ENCODE measurements at regions not wholly inside any gene's neighbourhood (a gene's known extent, or its start where the extent isn't known, plus 50 kb on each side); places are given as distances from the start of the nearest gene placed in this dataset.

DNA sequence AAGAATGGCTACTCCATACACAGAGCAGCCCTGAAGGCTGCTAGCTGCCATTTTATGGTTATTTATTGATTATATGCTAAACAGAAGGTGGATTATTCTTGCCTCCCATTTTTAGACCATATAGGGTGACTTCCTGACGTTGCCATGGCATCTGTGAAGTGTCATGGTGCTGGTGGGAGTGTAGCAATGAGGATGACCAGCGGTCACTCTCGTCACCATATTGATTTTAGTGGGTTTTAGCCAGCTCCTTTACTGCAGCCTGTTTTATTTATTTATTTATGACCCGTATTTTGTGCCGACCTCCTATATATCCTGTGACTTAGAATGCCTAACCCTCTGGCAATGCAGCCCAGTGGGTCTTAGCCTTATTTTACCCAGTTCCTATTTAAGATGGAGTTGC lies 553.9 kb downstream of the TNS1 start:
- Histone ChIP-seq H3K4me2 (replicated peaks; ENCODE audit: extremely low read depth, low read length, poor library complexity, severe bottlenecking) (no peak overlapping the region), H3K9ac (ENCODE audit: insufficient read depth, low read length, poor library complexity, severe bottlenecking) (no peak overlapping the region), H3K27ac (ENCODE audit: low read depth in 1 of 2, low read length in 2 of 2) (no peak overlapping the region), H3K4me1 (ENCODE audit: control insufficient read depth in 1 of 2, insufficient read depth in 2 of 2, low read length in 2 of 2) (no peaks in the 10 kb centered on the region), H3K36me3 (replicated peaks in 1 of 2; ENCODE audit: control insufficient read depth in 1 of 2, insufficient read depth in 2 of 2, low read length in 2 of 2) (no peaks in the 10 kb centered on the region), H3K27me3 (ENCODE audit: control insufficient read depth in 2 of 2, insufficient read depth in 2 of 2, low read length in 2 of 2) (no peaks in the 10 kb centered on the region), H3K4me3 (replicated peaks in 1 of 3; ENCODE audit: low read depth in 2 of 3, low read length in 3 of 3) (no peak overlapping the region), H3K79me2 (ENCODE audit: insufficient read depth, low read length) (no peaks in the 10 kb centered on the region), H3K9me3 (replicated peaks in 1 of 2; ENCODE audit: control insufficient read depth in 1 of 2, insufficient read depth in 1 of 2, low read length in 2 of 2) (no peaks in the 10 kb centered on the region), H2AFZ (ENCODE audit: insufficient read depth, low read depth, low read length, poor library complexity, severe bottlenecking) (no peak overlapping the region), H4K20me1 (ENCODE audit: insufficient read depth, low read length) (no peaks in the 10 kb centered on the region)
- Mint-ChIP-seq H3K27ac (no peak overlapping the region), H3K9me3 (peaks cover 0 to 6% (median 0%) of the 10 kb centered on the region in 7 donors), H3K4me1 (no peaks in the 10 kb centered on the region), H3K4me3 (no peak overlapping the region), H3K36me3 (no peaks in the 10 kb centered on the region), H3K27me3 (ENCODE audit: low read depth in 3 of 3) (peaks cover 0 to 5% (median 2%) of the 10 kb centered on the region in 3 donors)
- TF ChIP-seq, protein P1, sequence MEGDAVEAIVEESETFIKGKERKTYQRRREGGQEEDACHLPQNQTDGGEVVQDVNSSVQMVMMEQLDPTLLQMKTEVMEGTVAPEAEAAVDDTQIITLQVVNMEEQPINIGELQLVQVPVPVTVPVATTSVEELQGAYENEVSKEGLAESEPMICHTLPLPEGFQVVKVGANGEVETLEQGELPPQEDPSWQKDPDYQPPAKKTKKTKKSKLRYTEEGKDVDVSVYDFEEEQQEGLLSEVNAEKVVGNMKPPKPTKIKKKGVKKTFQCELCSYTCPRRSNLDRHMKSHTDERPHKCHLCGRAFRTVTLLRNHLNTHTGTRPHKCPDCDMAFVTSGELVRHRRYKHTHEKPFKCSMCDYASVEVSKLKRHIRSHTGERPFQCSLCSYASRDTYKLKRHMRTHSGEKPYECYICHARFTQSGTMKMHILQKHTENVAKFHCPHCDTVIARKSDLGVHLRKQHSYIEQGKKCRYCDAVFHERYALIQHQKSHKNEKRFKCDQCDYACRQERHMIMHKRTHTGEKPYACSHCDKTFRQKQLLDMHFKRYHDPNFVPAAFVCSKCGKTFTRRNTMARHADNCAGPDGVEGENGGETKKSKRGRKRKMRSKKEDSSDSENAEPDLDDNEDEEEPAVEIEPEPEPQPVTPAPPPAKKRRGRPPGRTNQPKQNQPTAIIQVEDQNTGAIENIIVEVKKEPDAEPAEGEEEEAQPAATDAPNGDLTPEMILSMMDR (IDR thresholded peaks at IDR 0.05): no peak
- intact Hi-C loops (cut with micrococcal nuclease): no loop called here
- WGBS (ENCODE audit: insufficient coverage): no CpG with 5 or more reads among the region's 5 CpGs
- DNase-seq: no peak

DNA sequence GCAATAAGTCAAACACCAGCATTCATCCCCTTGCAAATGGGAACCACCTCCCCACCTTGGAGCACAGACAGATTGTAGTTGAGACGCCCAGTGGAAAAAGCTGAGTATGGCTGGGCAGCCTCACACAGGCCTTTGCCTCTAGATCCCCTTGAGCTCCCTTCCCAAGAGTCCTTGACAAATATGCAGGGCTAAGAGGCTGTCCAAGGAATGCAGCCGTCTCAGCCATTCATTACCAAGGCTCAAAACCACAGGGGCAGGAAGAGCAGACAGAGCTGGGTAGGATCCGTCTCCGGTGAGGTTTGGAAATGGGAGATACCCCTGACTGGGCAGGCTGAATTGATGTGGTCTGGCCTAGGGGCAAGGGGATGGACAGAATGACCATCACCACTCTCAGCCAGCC lies 557.1 kb downstream of the TNS1 start:
- no peak overlapping the region for H3K4me3 Mint-ChIP-seq
- H3K27ac ChIP-seq (ENCODE audit: low read depth in 1 of 2, low read length in 2 of 2): no peak overlapping the region
- no peaks in the 10 kb centered on the region for H3K36me3 Mint-ChIP-seq
- H3K4me1 ChIP-seq (ENCODE audit: control insufficient read depth in 1 of 2, insufficient read depth in 2 of 2, low read length in 2 of 2): no peaks in the 10 kb centered on the region
- no peaks in the 10 kb centered on the region for H3K79me2 ChIP-seq (ENCODE audit: insufficient read depth, low read length)
- no peak for DNase-seq
- H3K27me3 ChIP-seq (ENCODE audit: control insufficient read depth in 2 of 2, insufficient read depth in 2 of 2, low read length in 2 of 2): no peaks in the 10 kb centered on the region
- H3K27ac Mint-ChIP-seq: no peak overlapping the region
- intact Hi-C loops (cut with micrococcal nuclease): no loop called here
- H3K9ac ChIP-seq (ENCODE audit: insufficient read depth, low read length, poor library complexity, severe bottlenecking): no peak overlapping the region
- TF ChIP-seq, protein P1 (IDR thresholded peaks at IDR 0.05): no peak
- peaks cover 0 to 6% (median 0%) of the 10 kb centered on the region in 7 donors for H3K9me3 Mint-ChIP-seq
- H3K9me3 ChIP-seq (replicated peaks in 1 of 2; ENCODE audit: control insufficient read depth in 1 of 2, insufficient read depth in 1 of 2, low read length in 2 of 2): no peaks in the 10 kb centered on the region
- H2AFZ ChIP-seq (ENCODE audit: insufficient read depth, low read depth, low read length, poor library complexity, severe bottlenecking): no peak overlapping the region
- H4K20me1 ChIP-seq (ENCODE audit: insufficient read depth, low read length): no peaks in the 10 kb centered on the region
- H3K4me3 ChIP-seq (replicated peaks in 1 of 3; ENCODE audit: low read depth in 2 of 3, low read length in 3 of 3): no peak overlapping the region
- no peak overlapping the region for H3K4me2 ChIP-seq (replicated peaks; ENCODE audit: extremely low read depth, low read length, poor library complexity, severe bottlenecking)
- 100% methylated on average over 1 of the region's 4 CpGs for WGBS (ENCODE audit: insufficient coverage)
- peaks cover 0 to 4% (median 2%) of the 10 kb centered on the region in 3 donors for H3K27me3 Mint-ChIP-seq (ENCODE audit: low read depth in 3 of 3)
- H3K36me3 ChIP-seq (replicated peaks in 1 of 2; ENCODE audit: control insufficient read depth in 1 of 2, insufficient read depth in 2 of 2, low read length in 2 of 2): no peaks in the 10 kb centered on the region
- no peaks in the 10 kb centered on the region for H3K4me1 Mint-ChIP-seq

All from CD14-positive monocyte (primary cell).